Astrocyte (in vitro differentiated cells and primary cell): ENCODE measurements at regions not wholly inside any gene's neighbourhood (a gene's known extent, or its start where the extent isn't known, plus 50 kb on each side); places are given as distances from the start of the nearest gene placed in this dataset.

ENCODE experiments used
- DNase-seq: peaks from one replicate; pipeline ENCODE4 v3.0.0-alpha.2; 2010; ENCODE audit warnings: low read depth
- FAIRE-seq: peaks from 2 replicates; lab custom pipeline; 2011; peaks lifted over from hg19 to GRCh38; lab: Jason Lieb, UNC
- H2AFZ ChIP-seq: 2 replicates; pipeline ENCODE4 v1.6.0; 2012; ENCODE audit warnings: low read depth, low read length, inconsistent platforms
- H3K27ac ChIP-seq: 2 replicates; pipeline ENCODE4 v1.5.1; 2011; ENCODE audit warnings: low read depth, low read length, inconsistent platforms
- H3K27me3 ChIP-seq: 2 replicates; pipeline ENCODE4 v1.6.0; 2011; ENCODE audit warnings: low read length, inconsistent platforms; ENCODE audit not compliant: insufficient read depth
- H3K36me3 ChIP-seq: 2 replicates; pipeline ENCODE4 v1.5.1; 2011; ENCODE audit warnings: low read length, inconsistent platforms; ENCODE audit not compliant: insufficient read depth
- H3K4me1 ChIP-seq: 2 replicates; pipeline ENCODE4 v1.5.1; 2011; ENCODE audit warnings: low read length, inconsistent platforms; ENCODE audit not compliant: insufficient read depth
- H3K4me2 ChIP-seq: 2 replicates; pipeline ENCODE4 v1.6.0; 2012; ENCODE audit warnings: low read length, inconsistent platforms
- H3K4me3 ChIP-seq: 2 replicates; pipeline ENCODE4 v1.5.1; 2011; ENCODE audit warnings: low read depth, mild to moderate bottlenecking, low read length, inconsistent platforms; ENCODE audit not compliant: insufficient read depth
- H3K79me2 ChIP-seq: 2 replicates; pipeline ENCODE4 v1.6.0; 2012; ENCODE audit warnings: mild to moderate bottlenecking, low read length, inconsistent platforms; ENCODE audit not compliant: insufficient read depth
- H3K9ac ChIP-seq: 2 replicates; pipeline ENCODE4 v1.6.0; 2012; ENCODE audit warnings: mild to moderate bottlenecking, low read length, inconsistent platforms
- H3K9me3 ChIP-seq: 2 replicates; pipeline ENCODE4 v1.5.1; 2012; ENCODE audit warnings: low read depth, mild to moderate bottlenecking, low read length, inconsistent platforms; ENCODE audit not compliant: insufficient read depth
- H4K20me1 ChIP-seq: 2 replicates; pipeline ENCODE4 v1.6.0; 2012; ENCODE audit warnings: low read length, inconsistent platforms; ENCODE audit not compliant: insufficient read depth
- H3K27ac Mint-ChIP-seq: one replicate; pipeline ENCODE4 v1.8.0; 2021; ENCODE audit warnings: mild to moderate bottlenecking, mixed read lengths; ENCODE audit not compliant: unreplicated experiment
- H3K27me3 Mint-ChIP-seq: one replicate; pipeline ENCODE4 v1.8.0; 2021; ENCODE audit warnings: low read depth, mixed read lengths; ENCODE audit not compliant: unreplicated experiment
- H3K36me3 Mint-ChIP-seq: one replicate; pipeline ENCODE4 v1.8.0; 2021; ENCODE audit warnings: low read depth, mixed read lengths; ENCODE audit not compliant: unreplicated experiment
- H3K4me1 Mint-ChIP-seq: one replicate; pipeline ENCODE4 v1.8.0; 2021; ENCODE audit warnings: low read depth, mixed read lengths; ENCODE audit not compliant: unreplicated experiment
- H3K4me3 Mint-ChIP-seq: one replicate; pipeline ENCODE4 v1.8.0; 2021; ENCODE audit warnings: mild to moderate bottlenecking, moderate library complexity, mixed read lengths; ENCODE audit not compliant: unreplicated experiment
- H3K9me3 Mint-ChIP-seq: one replicate; pipeline ENCODE4 v1.8.0; 2021; ENCODE audit warnings: mild to moderate bottlenecking, mixed read lengths; ENCODE audit not compliant: unreplicated experiment
- CTCF ChIP-seq: IDR thresholded peaks from 2 replicates; pipeline ENCODE4 v1.5.1; 2011; ENCODE audit warnings: low read depth, mild to moderate bottlenecking, inconsistent platforms, low read length, moderate library complexity; ENCODE audit not compliant: insufficient read depth
- EZH2 ChIP-seq: IDR thresholded peaks from 2 replicates; pipeline ENCODE4 v1.6.1; 2012; ENCODE audit warnings: mild to moderate bottlenecking, low read length, inconsistent platforms; ENCODE audit not compliant: insufficient read depth

- Mint-ChIP-seq H3K4me1 (no peaks in the 10 kb centered on the region), H3K27ac (no peak overlapping the region), H3K4me3 (no peak overlapping the region), H3K36me3 (no peaks in the 10 kb centered on the region), H3K9me3 (peaks cover 3% of the 10 kb centered on the region), H3K27me3 (no peaks in the 10 kb centered on the region)
- Histone ChIP-seq H2AFZ (no peak overlapping the region), H3K4me1 (no peaks in the 10 kb centered on the region), H4K20me1 (no peaks in the 10 kb centered on the region), H3K4me2 (no peak overlapping the region), H3K79me2 (no peaks in the 10 kb centered on the region), H3K9ac (no peak overlapping the region), H3K36me3 (no peaks in the 10 kb centered on the region), H3K9me3 (no peaks in the 10 kb centered on the region), H3K27me3 (no peaks in the 10 kb centered on the region), H3K4me3 (no peak overlapping the region), H3K27ac (no peak overlapping the region)
- FAIRE-seq = no peak
- DNase-seq = no peak
- no peak for TF ChIP-seq CTCF
- TF ChIP-seq EZH2 = no peak
Measured at GRCh38 chr18:72636611-72637010, 92.5 kb upstream of the CBLN2 start.

GRCh38 chr18:72634500-72634899, 90.4 kb upstream of the CBLN2 start:
- no peak overlapping the region for H3K4me2 ChIP-seq
- no peak overlapping the region for H3K4me3 ChIP-seq
- H3K27ac ChIP-seq = no peak overlapping the region
- TF ChIP-seq CTCF (no peak), EZH2 (no peak)
- DNase-seq = no peak
- no peaks in the 10 kb centered on the region for H3K4me1 Mint-ChIP-seq
- H3K9me3 ChIP-seq = no peaks in the 10 kb centered on the region
- H3K27ac Mint-ChIP-seq = no peak overlapping the region
- FAIRE-seq = no peak
- no peaks in the 10 kb centered on the region for H3K4me1 ChIP-seq
- no peaks in the 10 kb centered on the region for H3K79me2 ChIP-seq
- no peak overlapping the region for H3K4me3 Mint-ChIP-seq
- no peaks in the 10 kb centered on the region for H3K27me3 Mint-ChIP-seq
- no peaks in the 10 kb centered on the region for H3K36me3 Mint-ChIP-seq
- H3K9ac ChIP-seq = no peak overlapping the region
- no peak overlapping the region for H2AFZ ChIP-seq
- no peaks in the 10 kb centered on the region for H3K27me3 ChIP-seq
- no peaks in the 10 kb centered on the region for H4K20me1 ChIP-seq
- H3K36me3 ChIP-seq = no peaks in the 10 kb centered on the region
- peaks cover 7% of the 10 kb centered on the region for H3K9me3 Mint-ChIP-seq

- Histone ChIP-seq H3K79me2 (no peaks in the 10 kb centered on the region), H3K9ac (no peak overlapping the region), H3K27me3 (no peaks in the 10 kb centered on the region), H4K20me1 (no peaks in the 10 kb centered on the region), H3K4me1 (no peaks in the 10 kb centered on the region), H3K36me3 (no peaks in the 10 kb centered on the region), H3K4me2 (no peak overlapping the region), H2AFZ (no peak overlapping the region), H3K27ac (no peak overlapping the region), H3K4me3 (no peak overlapping the region), H3K9me3 (no peaks in the 10 kb centered on the region)
- TF ChIP-seq EZH2 = no peak
- FAIRE-seq (no peak), DNase-seq (no peak)
- Mint-ChIP-seq H3K9me3 (peaks cover 7% of the 10 kb centered on the region), H3K4me1 (no peaks in the 10 kb centered on the region), H3K27ac (no peak overlapping the region), H3K4me3 (no peak overlapping the region), H3K27me3 (no peaks in the 10 kb centered on the region), H3K36me3 (no peaks in the 10 kb centered on the region)
Measured at GRCh38 chr18:72630991-72631390, 86.8 kb upstream of the CBLN2 start.
